Peyer's patch (tissue), 4 donors: ENCODE measurements at regions not wholly inside any gene's neighbourhood (a gene's known extent, or its start where the extent isn't known, plus 50 kb on each side); places are given as distances from the start of the nearest gene placed in this dataset.

Source experiments
- POLR2A ChIP-seq, 2 donors: fragments of 450-650 bp; IDR thresholded peaks; one replicate each; pipeline ENCODE4 v1.5.1; 2017; ENCODE audit warnings: antibody characterized with exemption in 2 of 2, mild to moderate bottlenecking in 2 of 2, moderate library complexity in 2 of 2
- TF ChIP-seq, protein P1 (sequence below), 6 experiments: fragments of 450-650 bp in 4 of 6; fragments of 200-600 bp in 2 of 6; sonication (generic) in 1 of 6; IDR thresholded peaks; one replicate each; pipeline ENCODE4 v1.5.1; 2017 to 2019; ENCODE audit warnings: antibody characterized with exemption in 6 of 6, mild to moderate bottlenecking in 3 of 6, moderate library complexity in 1 of 6

DNA sequence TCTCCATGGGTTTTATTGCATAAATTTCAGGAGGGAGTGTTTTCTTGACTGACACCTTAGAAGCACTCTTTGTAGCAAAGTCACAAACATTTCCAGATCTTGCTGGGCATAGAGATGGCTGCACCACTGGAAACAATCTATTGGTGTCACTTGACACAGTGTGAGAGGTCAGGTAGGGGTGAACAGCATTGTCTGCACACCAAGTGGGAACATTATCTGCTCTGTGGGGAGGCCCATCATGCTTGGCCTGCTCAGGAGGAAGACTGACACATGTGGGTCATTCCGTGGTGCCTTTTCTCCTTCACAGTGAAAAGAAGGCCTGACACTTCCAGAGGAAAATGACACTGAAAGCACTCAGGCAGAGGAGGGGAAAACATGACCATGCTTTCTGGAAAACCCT, 149.9 kb upstream of the GALNT15 start:
- TF ChIP-seq, protein P1, sequence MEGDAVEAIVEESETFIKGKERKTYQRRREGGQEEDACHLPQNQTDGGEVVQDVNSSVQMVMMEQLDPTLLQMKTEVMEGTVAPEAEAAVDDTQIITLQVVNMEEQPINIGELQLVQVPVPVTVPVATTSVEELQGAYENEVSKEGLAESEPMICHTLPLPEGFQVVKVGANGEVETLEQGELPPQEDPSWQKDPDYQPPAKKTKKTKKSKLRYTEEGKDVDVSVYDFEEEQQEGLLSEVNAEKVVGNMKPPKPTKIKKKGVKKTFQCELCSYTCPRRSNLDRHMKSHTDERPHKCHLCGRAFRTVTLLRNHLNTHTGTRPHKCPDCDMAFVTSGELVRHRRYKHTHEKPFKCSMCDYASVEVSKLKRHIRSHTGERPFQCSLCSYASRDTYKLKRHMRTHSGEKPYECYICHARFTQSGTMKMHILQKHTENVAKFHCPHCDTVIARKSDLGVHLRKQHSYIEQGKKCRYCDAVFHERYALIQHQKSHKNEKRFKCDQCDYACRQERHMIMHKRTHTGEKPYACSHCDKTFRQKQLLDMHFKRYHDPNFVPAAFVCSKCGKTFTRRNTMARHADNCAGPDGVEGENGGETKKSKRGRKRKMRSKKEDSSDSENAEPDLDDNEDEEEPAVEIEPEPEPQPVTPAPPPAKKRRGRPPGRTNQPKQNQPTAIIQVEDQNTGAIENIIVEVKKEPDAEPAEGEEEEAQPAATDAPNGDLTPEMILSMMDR (IDR thresholded peaks at IDR 0.05), result no peak
- no peak for TF ChIP-seq POLR2A (IDR thresholded peaks at IDR 0.05)
